Panc1 (cell line): ENCODE measurements at regions not wholly inside any gene's neighbourhood (a gene's known extent, or its start where the extent isn't known, plus 50 kb on each side); places are given as distances from the start of the nearest gene placed in this dataset.

Experiments
- POLR2AphosphoS5 ChIP-seq: IDR thresholded peaks from 2 replicates; pipeline ENCODE4 v1.6.1; 2012; ENCODE audit warnings: mild to moderate bottlenecking, low read depth, low read length, moderate library complexity
- REST ChIP-seq, 2 experiments: IDR thresholded peaks; 2 replicates each; pipeline ENCODE4 v1.6.1; 2011 to 2012; ENCODE audit warnings: low read depth in 2 of 2, control low read depth in 1 of 2, low read length in 1 of 2, mild to moderate bottlenecking in 1 of 2, moderate library complexity in 1 of 2; ENCODE audit not compliant: insufficient read depth in 1 of 2
- TCF7L2 ChIP-seq: IDR thresholded peaks from 2 replicates; pipeline ENCODE4 v1.6.1; 2011; ENCODE audit warnings: mild to moderate bottlenecking, low read depth, low read length, inconsistent platforms
- TF ChIP-seq, protein P1 (sequence below): fragments of 450-650 bp; IDR thresholded peaks from 2 replicates; pipeline ENCODE4 v1.5.1; 2017; ENCODE audit warnings: mild to moderate bottlenecking

GRCh38 chr20:53693262-53693871 lies 99.7 kb upstream of the ZNF217 start:
- TF ChIP-seq, protein P1, sequence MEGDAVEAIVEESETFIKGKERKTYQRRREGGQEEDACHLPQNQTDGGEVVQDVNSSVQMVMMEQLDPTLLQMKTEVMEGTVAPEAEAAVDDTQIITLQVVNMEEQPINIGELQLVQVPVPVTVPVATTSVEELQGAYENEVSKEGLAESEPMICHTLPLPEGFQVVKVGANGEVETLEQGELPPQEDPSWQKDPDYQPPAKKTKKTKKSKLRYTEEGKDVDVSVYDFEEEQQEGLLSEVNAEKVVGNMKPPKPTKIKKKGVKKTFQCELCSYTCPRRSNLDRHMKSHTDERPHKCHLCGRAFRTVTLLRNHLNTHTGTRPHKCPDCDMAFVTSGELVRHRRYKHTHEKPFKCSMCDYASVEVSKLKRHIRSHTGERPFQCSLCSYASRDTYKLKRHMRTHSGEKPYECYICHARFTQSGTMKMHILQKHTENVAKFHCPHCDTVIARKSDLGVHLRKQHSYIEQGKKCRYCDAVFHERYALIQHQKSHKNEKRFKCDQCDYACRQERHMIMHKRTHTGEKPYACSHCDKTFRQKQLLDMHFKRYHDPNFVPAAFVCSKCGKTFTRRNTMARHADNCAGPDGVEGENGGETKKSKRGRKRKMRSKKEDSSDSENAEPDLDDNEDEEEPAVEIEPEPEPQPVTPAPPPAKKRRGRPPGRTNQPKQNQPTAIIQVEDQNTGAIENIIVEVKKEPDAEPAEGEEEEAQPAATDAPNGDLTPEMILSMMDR: no peak
- TF ChIP-seq POLR2AphosphoS5 (no peak), REST (IDR thresholded peaks at IDR 0.05; ENCODE audit: insufficient read depth in 1 of 2, low read depth in 2 of 2, low read length in 1 of 2) (no peak), TCF7L2 (no peak)
